Keratinocyte (primary cell): ENCODE measurements at regions not wholly inside any gene's neighbourhood (a gene's known extent, or its start where the extent isn't known, plus 50 kb on each side); places are given as distances from the start of the nearest gene placed in this dataset.

Experiments
- EZH2 ChIP-seq: IDR thresholded peaks from one replicate; pipeline ENCODE4 v1.6.1; 2012; ENCODE audit warnings: inconsistent platforms, mild to moderate bottlenecking, low read length, moderate library complexity
- TF ChIP-seq, protein P1 (sequence below), 3 experiments: IDR thresholded peaks in 1 of 3; conservative IDR thresholded peaks in 1 of 3; optimal IDR thresholded peaks in 1 of 3; 2 replicates in 2 of 3; 3 replicates in 1 of 3; pipeline versions ENCODE3 to v1.5.1; 2011; ENCODE audit warnings: low read length in 3 of 3, mild to moderate bottlenecking in 3 of 3, moderate library complexity in 2 of 3, control low read depth in 1 of 3, inconsistent platforms in 1 of 3; ENCODE audit not compliant: insufficient read depth in 2 of 3; ENCODE audit errors: extremely low read depth in 1 of 3

DNA sequence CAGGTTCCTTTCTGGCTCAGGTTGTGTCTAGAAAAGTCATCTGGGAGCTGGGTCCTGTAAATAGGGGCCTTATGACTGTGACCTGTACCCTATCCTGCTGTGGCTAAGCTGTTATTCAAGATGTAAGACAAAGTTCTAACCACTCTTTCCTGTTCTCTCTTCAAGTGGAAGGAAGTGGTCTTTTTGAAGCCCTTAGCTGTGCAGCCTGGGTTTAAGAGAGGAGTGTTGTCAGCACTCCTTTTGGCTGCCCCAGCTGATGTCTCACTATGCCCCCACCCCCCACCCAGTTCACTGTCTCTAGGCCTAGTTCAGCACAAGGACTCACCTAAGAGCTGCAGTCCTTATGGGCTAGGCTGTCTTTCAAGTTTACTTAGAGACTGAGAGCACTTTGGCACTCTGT is 1069.5 kb downstream of the FAM133A start:
- TF ChIP-seq, protein P1, sequence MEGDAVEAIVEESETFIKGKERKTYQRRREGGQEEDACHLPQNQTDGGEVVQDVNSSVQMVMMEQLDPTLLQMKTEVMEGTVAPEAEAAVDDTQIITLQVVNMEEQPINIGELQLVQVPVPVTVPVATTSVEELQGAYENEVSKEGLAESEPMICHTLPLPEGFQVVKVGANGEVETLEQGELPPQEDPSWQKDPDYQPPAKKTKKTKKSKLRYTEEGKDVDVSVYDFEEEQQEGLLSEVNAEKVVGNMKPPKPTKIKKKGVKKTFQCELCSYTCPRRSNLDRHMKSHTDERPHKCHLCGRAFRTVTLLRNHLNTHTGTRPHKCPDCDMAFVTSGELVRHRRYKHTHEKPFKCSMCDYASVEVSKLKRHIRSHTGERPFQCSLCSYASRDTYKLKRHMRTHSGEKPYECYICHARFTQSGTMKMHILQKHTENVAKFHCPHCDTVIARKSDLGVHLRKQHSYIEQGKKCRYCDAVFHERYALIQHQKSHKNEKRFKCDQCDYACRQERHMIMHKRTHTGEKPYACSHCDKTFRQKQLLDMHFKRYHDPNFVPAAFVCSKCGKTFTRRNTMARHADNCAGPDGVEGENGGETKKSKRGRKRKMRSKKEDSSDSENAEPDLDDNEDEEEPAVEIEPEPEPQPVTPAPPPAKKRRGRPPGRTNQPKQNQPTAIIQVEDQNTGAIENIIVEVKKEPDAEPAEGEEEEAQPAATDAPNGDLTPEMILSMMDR (optimal IDR thresholded peaks at IDR 0.05 in 1 of 3, IDR thresholded peaks at IDR 0.05 in 1 of 3, conservative IDR thresholded peaks at IDR 0.05 in 1 of 3; ENCODE audit: extremely low read depth in 1 of 3, insufficient read depth in 2 of 3, low read length in 3 of 3) = no peak
- TF ChIP-seq EZH2 = no peak
